Renal pelvis (tissue), 1 donor: ENCODE measurements at regions not wholly inside any gene's neighbourhood (a gene's known extent, or its start where the extent isn't known, plus 50 kb on each side); places are given as distances from the start of the nearest gene placed in this dataset.
"Not testable (repeated sequence)": the region's sequence is repeated elsewhere in the genome, so short reads cannot be mapped to it uniquely, and the experiment has no call there.

Experiments
- DNase-seq: peaks from one replicate; pipeline ENCODE4 v3.0.0-alpha.2; 2013

DNA sequence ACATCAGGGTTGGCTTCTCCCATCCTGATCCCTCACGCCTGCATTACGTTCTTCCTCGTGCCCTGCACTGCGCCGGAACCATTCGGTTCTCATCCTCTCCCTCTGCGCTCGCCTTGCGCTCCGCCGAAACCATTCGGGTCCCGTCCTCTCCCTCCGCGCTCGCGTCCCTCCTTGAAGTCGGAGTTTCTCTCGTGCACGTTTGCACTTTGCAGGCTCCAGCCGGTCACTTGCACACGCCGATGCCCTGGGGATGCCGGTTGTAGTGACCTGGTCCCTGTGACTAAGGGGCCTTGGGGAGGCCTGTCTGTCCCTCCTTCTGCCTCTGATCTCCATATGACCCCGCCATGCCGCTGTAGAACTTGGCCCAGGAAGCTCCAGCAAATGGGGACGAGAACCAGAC is 265.8 kb downstream of the TEX29 start:
- DNase-seq, result no peak

DNA sequence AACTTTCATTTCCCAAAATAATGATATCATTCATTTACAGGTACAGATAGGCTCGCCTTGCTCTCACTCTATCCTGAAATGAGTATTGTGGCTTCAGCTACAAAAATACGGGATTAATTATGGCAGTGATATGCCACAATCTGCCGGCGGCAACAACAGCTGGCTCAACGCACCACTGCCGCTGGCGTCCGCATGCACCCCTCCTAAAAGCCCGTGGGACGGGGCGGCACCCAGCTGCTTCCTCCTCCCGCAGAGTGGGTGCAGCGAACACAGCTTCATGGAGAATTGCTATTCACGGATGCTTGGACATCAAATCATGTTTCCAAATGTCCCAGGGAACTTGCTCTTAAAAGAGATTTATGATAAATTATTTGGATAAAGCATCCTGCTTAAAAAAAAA is 266.8 kb downstream of the TEX29 start:
- no peak for DNase-seq

DNA sequence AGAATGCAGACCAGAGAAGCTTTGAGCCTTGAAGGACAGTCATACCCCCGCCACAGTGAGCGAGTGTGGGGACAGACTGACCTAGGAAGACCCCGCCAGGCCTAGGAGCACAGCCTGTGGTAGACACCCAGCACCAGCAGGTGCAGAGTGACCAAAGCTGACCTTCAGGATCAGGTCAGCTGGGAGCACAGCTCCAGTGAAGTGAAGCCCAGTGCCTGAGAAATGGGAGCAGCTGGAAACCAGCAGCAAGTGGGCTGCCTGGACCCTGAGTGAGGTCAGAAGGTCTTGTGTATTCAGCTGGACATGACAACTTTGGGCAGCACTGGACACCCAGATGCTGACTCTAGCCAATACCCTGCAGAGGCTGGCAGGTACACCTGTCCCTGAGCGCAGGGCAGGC is 268.9 kb downstream of the TEX29 start:
- no peak for DNase-seq

DNA sequence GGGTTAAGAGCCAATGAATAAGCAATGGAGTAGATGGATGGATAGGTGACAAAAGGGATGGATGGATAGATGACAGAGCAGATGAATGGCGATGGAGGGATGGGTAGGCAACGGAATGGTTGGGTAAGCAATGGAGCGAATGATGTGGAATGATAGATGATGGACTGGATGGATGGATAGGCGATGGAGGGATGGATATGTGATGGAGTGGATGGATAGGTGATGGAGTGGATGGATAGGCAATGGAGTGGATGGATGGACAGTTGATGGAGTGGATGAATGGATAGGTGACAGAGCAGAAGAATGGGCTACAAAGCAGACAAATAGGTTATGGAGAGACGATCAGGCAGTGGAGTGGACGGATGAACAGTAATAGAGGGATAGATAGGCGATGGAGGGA is 269.6 kb downstream of the TEX29 start:
- DNase-seq, result no peak

DNA sequence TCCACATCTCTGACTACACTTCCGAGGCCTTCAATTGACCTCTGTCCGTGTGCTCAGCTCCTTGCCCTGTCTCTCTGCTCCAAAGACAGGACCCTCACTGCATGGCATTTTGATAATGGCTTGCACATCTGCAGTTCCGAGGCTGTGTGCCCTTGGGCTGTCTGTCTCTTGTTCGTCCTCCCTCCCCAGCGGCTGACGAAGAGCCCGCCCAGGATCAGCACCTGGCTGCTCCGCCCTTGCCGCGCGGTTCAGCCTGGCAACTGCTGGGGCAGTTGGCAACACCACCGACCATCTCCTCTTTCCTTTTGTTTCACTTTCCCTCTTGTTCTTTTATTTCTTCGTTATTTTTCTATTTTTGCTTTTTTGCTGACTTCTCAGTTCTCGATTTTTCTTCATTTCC is 270.4 kb downstream of the TEX29 start:
- no peak for DNase-seq

DNA sequence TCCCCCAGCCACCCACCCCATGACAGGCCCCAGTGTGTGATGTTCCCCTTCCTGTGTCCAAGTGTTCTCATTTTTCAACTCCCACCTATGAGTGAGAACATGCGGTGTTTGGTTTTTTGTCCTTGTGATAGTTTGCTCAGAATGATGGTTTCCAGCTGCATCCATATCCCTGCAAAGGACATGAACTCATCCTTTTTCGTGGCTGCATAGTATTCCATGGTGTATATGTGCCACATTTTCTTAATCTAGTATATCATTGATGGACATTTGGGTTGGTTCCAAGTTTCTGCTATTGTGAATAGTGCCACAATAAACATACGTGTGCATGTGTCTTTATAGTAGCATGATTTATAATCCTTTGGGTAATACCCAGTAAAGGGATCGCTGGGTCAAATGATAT is 273.0 kb downstream of the TEX29 start:
- not testable (repeated sequence) for DNase-seq

DNA sequence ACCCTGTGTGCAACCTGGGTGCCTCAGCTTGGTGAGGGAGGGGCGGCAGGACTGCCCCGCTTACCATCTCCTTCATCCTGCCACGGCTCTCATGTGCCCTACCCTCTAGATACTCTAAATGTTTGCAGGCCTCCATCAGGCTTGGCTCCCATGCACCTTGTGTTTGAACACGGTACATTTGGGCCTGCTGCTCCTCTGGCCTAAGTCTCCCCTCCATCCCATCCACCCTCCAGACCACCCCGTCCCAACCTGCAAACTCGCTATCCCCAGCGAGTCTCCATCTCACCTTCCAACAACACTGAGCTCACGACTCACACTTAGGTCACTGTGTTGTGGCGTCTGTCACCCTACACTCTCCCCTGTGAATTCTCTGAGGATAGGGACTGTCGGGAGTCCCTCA is 274.2 kb downstream of the TEX29 start:
- DNase-seq, result no peak

DNA sequence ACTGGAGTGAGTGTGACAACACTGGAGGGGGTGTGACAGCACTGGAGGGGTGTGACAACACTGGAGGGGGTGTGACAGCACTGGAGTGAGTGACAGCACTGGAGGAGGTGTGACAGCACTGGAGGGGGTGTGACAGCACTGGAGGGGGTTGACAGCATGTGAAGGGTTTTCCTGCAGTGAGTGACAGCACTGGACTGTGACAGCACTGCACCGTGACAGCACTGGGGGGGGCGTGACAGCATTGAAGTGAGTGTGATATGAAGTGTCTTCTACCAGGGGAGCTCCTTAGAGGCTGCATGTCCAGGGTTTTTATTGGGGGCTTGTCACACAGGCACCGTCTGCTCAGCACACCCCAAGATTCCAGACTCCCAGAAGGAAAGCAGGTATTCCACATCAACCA is 274.8 kb downstream of the TEX29 start:
- no peak for DNase-seq

DNA sequence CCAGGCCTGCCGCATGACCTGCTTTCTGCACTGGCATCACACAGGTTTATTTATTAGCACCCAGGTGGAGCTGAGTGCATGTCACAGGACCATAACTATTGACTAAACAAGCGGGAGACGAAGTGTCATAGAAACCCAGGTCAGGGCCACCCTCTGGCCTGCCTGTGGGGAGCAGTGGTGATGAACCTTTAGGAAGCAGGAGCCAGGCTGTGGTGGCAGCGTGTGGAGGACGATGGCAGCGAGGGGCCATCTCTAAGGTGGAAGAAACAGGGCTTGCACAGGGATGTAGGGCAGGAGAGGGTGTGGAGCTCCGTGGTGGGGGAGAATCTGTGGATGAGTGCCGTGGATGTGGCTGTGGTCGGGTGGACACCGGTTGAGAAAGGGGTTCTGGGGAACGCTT is 275.3 kb downstream of the TEX29 start:
- no peak for DNase-seq

DNA sequence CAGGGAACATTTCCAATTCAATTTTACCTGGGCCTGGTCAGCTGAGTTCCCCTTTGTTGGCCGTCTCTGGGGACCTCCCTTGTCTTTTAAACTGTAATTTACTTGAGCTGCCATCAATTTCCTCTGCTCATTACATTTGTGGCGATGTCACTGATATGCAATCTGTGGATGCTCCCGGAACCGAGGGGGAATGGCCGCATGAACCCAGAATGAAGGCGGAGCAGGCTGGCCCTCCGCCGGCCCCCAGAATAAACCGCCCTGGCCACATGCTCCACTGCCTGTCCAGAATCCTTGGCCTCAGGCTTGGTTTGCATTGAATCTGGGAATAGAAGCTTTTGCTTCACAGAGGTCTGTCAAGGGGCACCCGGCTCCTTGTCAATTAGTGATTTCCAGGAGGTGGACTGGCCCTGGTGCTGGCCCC is 276.8 kb downstream of the TEX29 start:
- no peak for DNase-seq

DNA sequence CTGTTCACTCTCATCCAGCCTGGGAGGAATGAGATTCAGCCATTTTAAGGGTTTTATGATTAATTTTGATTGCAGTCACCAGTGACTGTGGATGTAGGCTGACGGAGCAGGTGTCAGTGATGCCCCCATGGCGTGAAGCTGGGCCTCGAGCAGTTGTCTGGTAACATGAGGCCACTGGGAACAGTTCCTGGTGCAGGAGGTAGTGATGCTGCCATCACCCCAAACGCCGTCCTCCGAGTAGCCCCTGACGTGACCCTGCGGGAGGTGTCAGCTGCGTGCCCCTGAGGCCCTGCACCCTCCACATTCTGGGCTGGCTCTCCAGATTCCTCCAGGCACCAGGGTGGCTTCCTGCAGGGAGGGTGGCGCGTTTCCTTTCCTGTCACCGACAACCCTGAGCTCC is 277.2 kb downstream of the TEX29 start:
- DNase-seq, result no peak

DNA sequence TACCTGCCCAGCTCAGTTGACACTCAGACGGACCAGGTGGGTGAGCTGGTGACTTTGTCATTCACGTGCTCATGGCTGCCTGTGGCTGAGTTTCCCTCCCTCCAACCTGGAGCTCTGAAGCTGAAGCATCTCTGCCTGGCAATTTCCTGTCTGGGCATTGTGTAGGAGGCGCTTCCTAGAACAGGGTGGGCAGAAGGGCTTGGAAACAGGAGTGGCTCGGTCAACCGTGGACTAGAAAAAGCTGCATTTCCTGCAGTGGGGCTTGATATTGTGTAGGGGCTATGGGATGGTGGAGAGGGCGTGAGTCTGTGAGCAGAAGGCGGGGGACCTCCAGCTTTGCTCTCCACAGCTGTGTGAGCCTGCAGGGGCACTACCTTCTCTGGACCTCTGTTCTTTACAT is 278.3 kb downstream of the TEX29 start:
- DNase-seq, result peak; percentile 60

DNA sequence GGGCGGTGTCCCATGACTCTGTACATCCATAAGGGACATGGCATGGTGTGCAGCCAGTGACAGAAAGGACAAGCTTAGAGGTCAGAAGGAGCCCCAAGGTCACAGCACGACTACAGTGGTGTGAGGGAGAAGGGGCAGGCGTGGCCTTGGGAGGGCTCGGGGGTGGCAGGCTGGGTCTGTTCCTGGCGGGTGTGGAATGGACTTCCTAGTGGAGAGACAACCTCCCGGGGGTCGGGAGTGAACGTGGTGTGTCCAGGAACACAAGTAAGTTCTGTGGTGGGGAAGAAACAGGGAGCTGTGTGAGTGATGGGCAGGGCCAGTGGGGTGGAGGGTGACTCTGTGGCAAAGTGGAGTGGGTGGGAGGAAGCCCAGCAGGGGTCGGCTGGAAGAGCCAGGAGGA is 279.3 kb downstream of the TEX29 start:
- no peak for DNase-seq

DNA sequence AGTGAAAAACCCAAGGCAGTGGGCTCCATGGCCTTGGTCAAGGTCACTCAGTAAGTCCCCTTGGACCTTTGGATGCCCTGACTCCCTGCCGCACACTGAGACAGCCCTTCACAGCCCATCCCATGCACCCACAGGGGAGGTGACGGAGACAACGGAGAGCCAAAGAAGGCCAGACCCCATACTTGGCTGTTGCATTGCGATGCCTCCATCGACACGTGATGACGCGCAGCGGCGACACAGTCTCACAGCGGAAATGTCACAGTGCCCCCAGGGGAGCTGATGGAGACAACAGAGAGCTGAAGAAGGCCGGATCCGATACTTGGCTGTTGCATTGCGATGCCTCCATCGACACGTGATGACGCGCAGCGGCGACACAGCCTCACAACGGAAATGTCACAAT is 282.4 kb downstream of the TEX29 start:
- DNase-seq, result no peak

DNA sequence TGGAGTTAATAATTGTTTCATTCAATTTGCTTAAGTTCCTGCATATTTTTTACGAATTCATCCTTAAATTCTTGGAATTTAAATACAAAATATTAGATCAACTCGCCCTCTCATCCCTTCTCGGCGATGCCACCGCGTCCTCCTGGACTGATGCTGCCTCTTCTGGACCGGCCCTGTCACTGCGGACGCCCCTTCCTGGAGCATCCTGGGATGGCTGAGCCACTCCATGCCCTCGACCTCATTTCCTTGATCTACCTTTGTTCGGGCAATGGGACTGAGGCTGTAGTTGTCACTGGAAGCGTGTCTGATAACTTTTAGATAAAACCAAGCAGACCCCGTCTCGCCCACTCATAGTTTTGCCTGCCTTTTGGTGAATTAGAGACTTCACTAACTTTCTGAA is 283.7 kb downstream of the TEX29 start:
- no peak for DNase-seq

DNA sequence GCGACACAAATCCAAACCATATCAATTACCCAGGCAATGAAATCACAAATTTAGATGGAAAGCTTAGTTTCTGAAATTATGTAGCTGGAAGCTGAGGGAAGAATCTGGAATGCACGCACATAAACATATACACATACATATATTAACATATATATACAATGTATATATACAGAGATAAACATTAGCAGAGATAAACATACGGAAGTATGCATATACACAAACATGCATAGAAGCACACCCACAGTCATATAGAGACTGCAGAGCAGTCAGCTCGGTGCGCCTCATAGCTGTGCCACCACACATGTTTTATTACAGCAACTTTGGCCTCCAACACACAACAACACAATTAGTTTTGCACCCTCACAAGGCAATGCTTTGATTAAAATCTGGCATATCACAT is 288.1 kb downstream of the TEX29 start:
- DNase-seq, result no peak

DNA sequence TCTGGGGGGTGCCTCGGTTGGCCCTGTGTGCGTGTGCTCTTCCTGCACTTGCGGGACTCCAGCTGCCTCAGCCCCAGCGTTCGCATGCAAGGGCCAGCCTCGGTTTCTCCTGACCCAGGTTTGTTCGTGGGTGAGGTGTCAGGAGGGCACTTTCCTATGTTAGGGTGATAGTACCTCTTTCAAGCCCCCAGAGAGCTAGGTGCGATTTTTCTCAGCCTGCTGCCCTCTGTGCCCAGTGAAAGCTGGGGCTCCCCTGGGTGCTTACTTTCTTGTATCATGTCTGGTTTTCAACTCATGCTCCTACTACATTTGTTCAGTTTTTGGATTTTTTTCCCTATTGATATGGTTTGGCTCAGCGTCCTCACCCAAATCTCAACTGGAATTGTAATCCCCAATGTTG is 289.2 kb downstream of the TEX29 start:
- no peak for DNase-seq

DNA sequence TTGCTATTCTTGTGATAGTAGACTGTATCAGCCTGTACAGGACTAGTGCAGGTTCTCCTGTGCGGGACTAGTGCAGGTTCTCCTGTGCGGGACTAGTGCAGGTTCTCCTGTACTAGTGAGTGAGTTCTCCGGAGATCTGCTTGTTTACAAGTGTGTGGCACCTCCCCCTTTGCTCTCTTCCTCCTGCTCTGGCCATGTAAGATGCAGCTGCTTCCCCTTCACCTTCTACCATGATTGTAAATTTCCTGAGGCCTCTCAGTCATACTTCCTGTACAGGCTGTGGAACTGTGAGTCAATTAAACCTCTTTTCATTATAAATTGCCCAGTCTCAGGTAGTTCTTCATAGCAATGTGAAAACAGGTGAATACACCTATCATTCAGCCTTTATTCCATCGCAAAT is 289.6 kb downstream of the TEX29 start:
- DNase-seq, result no peak

DNA sequence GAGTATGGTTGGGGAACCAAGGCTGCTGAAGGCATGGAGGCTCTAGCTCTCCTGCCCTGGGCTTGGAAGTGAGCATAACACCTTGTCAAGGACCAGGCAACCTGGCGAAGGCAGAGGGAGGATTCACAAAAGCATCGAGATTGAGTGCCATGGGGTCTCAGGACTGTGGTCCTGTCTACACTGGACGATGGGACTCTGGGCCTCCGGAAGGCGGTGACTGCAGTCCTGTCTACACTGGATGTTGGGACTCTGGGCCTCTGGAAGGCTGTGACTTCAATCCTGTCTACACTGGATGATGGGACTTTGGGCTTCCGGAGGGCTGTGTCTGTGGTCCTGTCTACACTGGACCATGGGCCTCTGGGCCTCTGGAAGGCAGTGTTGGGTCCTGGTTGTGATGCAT is 290.4 kb downstream of the TEX29 start:
- DNase-seq, result no peak

DNA sequence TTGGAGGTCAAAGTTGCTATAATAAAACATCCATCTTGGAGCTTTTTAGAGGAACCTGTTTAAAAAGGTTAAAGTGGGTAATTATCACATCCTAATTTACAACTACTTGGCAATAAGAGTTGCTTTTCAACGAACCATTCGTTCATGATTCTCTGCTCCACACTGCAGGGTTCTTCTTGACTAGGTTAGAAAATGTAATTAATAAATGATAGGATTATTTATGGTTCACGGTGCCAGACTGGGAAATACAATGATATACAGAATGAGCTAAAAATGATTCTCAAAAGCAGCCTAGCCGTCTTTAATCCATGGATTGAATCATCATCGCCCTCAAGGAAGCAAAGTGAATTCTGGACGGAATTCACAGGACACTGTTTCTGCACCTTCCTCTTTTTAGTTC is 291.2 kb downstream of the TEX29 start:
- no peak for DNase-seq

DNA sequence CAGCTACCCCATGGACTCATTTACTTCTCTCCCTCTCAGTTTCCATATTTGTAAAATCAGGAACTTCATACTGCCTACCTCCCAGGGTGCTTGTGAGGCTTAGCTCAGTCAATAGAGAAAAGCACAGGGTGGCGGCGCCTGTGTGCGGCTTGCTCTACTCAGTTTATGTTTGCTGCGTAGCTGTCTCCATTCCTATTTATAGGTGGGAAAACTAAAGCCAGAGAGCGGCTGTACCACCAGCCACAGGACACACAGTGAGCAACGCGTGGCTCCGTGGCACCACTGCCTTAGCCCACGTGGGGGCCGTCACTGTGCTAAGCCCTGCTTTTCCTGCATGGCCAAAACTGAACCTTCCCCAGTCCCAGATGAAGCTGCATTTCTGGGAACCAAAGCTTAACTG is 292.4 kb downstream of the TEX29 start:
- no peak for DNase-seq

DNA sequence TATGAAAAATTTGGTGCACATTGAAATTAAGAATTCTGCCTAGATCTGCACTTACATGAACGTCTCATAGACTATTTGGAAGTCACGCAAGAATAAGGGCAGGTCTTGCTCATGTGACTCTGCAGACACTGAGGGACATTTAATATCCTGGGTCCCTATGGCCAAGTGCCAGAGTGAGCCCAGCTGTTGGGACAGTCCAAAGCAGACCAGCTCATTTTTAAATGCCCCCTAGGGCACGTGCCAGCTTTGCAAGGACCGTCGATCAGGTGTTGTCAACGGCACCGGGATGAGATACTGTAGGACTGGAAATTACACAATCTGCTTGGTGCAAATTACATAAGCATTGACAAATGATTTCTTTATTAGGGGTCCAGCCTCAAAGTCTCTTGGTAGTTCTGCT is 293.6 kb downstream of the TEX29 start:
- DNase-seq, result no peak

DNA sequence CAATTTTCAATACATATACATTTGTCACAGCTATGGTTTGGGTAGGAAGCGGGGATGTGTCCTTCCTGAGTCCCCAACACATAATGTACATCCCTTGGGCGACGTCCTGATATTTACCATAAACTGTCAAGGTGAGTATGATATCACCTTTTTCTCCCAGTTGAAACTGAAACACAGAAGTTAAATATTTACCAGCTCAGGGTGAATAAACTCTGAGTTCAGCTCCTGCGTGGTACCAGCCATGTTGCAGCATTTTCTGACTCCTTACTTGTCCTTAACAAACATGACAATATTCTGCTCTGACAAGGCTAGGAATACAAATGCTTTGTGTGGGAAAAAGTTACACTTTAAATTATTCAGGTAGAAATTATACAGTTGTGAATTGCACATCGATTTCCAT is 294.2 kb downstream of the TEX29 start:
- no peak for DNase-seq

DNA sequence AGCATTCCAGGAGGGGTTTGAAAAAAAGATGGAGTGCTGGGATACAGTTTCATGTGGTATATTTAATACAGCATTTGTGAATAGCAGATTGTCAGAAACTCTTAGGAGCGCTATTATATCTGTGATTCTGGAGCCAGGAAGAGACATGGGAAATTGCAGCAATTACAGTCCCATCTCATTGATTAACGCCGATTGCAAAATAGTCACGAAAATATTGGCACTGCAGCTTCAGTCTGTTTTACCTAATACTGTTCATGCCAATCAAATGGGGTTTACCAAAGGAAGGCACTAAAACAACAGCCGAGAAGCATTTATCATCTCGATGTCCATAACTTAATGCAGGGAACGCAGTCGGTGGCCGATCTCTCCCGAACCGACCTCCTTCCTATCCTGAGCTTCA is 295.8 kb downstream of the TEX29 start:
- DNase-seq, result no peak

DNA sequence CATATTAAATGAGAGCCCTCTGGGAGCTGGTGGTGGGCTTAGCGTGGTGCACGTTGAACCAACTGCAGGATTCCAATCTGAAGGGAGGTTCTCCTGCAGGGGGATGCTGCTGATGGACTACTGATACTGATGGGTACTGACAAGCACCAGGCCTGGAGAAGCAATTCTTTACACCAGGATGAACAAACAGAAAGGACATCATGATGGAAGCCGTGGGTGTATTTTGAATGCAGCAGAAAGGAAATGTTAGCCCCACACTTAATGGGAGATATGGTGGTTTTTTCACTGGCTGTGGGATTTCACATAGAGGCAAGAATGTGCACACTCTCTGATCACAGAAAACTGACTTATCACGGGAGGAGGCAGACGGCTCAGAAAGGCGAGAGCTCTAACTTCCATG is 299.7 kb downstream of the TEX29 start:
- no peak for DNase-seq

DNA sequence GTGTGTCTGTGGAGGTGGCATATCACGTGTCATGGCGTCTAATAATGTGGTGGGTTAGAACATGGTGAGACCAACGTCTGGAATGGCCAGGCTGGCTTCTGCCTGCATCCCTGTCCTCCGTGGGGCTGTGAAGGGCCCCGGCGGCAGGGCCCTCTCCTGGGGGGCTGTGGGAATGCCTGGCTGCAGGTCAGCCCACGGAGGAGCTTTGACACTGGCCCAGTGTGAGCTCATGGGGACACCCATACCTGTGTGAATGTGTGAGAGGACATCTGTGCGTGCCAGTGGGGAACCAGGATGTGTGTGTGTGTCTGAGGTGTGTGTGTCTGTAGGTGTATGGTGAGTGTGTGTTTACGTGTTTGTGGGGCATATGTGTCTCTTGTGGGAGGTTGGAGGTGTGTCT is 300.1 kb downstream of the TEX29 start:
- DNase-seq, result no peak
